ENCODE measurements at regions not wholly inside any gene's neighbourhood (a gene's known extent, or its start where the extent isn't known, plus 50 kb on each side); places are given as distances from the start of the nearest gene placed in this dataset.

DNA sequence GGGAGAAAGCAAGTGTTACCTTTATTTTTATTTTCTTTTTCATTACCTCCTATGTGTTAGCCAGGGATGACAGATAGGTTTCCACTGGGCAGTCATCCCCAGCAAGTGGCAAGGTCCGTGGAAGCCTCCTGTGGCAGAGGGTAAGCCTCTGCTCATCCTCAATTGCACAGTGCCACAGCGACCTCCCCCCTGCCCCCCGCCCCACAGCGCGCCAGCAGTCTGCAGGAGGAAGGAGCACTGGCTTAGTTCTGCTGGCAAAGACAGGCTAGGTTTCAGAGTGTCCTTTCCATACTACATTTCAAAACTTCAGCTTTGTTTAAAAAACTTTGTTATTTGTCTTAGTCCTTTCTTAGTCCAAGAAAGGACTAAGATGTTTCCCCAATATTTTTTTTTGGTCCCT, 194.7 kb downstream of the EXOC5 start:
- no peak overlapping the region for H3K4me3 ChIP-seq
- DNase-seq = no peak

DNA sequence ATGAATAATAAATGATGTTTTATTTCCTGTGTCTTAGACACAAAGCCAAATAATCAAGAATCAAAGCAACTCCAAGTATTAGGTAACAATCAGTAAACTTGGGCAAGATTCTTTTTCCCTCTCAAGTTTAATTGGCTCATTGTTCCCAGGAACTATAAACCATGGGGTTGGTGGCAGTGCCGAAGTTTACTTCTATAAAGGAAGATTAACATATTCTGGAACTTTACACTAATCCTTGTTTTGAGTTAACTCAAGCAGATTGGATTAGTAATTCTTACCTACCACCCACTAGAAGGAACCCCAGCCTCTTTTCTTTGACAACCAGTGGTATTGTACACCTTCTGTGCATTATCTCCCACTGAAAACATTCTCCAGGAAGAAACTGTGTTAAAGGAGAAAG, 197.1 kb downstream of the EXOC5 start:
- Histone ChIP-seq H3K9me3 (no peaks in the 10 kb centered on the region), H3K4me1 (no peaks in the 10 kb centered on the region), H3K27ac (no peak overlapping the region), H3K4me3 (no peak overlapping the region), H3K36me3 (no peaks in the 10 kb centered on the region), H3K27me3 (replicated peaks in 1 of 7) (peaks cover 0 to 30% (median 7%) of the 10 kb centered on the region in 7 donors)
- WGBS, 5 donors = 70 to 88% (median 82%) methylated on average over 1 of the region's 1 CpG
- TF ChIP-seq, protein P1, sequence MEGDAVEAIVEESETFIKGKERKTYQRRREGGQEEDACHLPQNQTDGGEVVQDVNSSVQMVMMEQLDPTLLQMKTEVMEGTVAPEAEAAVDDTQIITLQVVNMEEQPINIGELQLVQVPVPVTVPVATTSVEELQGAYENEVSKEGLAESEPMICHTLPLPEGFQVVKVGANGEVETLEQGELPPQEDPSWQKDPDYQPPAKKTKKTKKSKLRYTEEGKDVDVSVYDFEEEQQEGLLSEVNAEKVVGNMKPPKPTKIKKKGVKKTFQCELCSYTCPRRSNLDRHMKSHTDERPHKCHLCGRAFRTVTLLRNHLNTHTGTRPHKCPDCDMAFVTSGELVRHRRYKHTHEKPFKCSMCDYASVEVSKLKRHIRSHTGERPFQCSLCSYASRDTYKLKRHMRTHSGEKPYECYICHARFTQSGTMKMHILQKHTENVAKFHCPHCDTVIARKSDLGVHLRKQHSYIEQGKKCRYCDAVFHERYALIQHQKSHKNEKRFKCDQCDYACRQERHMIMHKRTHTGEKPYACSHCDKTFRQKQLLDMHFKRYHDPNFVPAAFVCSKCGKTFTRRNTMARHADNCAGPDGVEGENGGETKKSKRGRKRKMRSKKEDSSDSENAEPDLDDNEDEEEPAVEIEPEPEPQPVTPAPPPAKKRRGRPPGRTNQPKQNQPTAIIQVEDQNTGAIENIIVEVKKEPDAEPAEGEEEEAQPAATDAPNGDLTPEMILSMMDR (IDR thresholded peaks at IDR 0.05 in 8 of 11, conservative IDR thresholded peaks at IDR 0.05 in 3 of 11) = no peak
- TF ChIP-seq POLR2AphosphoS5 (IDR thresholded peaks at IDR 0.05) (no peak), POLR2A (IDR thresholded peaks at IDR 0.05) (no peak)
- intact Hi-C loops (cut with DNase I; ENCODE audit: low total_unique reads) = no loop called here
- no peak for DNase-seq

More for the DNA sequence above, 194.7 kb downstream of the EXOC5 start:
- no peaks in the 10 kb centered on the region for H3K36me3 ChIP-seq
- H3K27ac ChIP-seq = no peak overlapping the region
- intact Hi-C loops (cut with DNase I; ENCODE audit: low total_unique reads) = no loop called here
- TF ChIP-seq POLR2AphosphoS5 (IDR thresholded peaks at IDR 0.05) = no peak
- TF ChIP-seq POLR2A (IDR thresholded peaks at IDR 0.05) = no peak
- TF ChIP-seq, protein P1 (IDR thresholded peaks at IDR 0.05 in 8 of 11, conservative IDR thresholded peaks at IDR 0.05 in 3 of 11) = no peak
- no peaks in the 10 kb centered on the region for H3K4me1 ChIP-seq
- WGBS, 5 donors = 58 to 71% (median 62%) methylated on average over 5 of the region's 5 CpGs
- H3K27me3 ChIP-seq (replicated peaks in 1 of 7) = peaks cover 0 to 7% (median 0%) of the 10 kb centered on the region in 7 donors
- H3K9me3 ChIP-seq = no peaks in the 10 kb centered on the region

DNA sequence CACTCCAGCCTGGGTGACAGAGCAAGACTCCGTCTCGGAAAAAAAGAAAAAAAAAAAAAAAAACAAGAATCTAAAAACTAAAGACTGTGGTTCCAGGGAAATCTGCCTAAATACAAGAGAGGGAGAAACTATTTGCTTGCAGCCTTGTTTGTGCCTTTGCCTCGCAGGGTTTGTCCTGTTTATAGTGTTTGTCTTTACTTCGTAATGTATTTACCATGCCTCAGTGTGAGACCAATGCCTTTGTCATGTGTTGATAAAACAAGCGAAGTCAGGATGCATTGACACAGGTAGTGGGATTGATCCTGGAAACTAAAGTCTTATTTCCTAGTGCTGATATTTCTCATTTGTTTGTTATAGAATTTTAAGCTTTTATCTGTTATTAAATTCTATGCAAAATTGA, 199.0 kb downstream of the EXOC5 start:
- 79 to 83% (median 82%) methylated on average over 5 of the region's 5 CpGs for WGBS, 5 donors
- Histone ChIP-seq H3K36me3 (no peaks in the 10 kb centered on the region), H3K4me1 (no peaks in the 10 kb centered on the region), H3K27me3 (replicated peaks in 1 of 7) (peaks cover 0 to 32% (median 9%) of the 10 kb centered on the region in 7 donors), H3K9me3 (no peaks in the 10 kb centered on the region), H3K27ac (no peak overlapping the region), H3K4me3 (no peak overlapping the region)
- no peak for DNase-seq
- intact Hi-C loops (cut with DNase I; ENCODE audit: low total_unique reads) = no loop called here
- TF ChIP-seq, protein P1 (IDR thresholded peaks at IDR 0.05 in 8 of 11, conservative IDR thresholded peaks at IDR 0.05 in 3 of 11) = no peak
- TF ChIP-seq POLR2AphosphoS5 (IDR thresholded peaks at IDR 0.05) = no peak
- no peak for TF ChIP-seq POLR2A (IDR thresholded peaks at IDR 0.05)

DNA sequence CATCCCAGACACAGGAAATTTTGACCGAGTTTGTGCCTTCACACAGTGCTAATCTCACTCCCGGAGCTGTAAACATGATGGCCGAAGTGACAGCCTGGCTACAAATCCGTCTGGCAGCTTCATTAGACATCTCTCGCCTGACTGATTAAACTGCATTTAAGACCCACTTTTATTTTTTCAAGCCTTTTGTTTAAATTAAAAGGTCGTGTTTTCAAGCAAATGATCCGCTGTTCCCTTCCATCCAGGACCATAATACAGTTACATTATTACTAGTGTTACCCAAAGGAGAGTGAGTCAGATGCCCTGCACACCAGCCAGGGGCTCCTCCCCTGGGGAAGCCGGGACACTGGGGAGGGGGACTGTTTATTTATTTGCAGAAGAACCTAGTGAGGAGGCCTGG, 200.2 kb downstream of the EXOC5 start:
- no peaks in the 10 kb centered on the region for H3K9me3 ChIP-seq
- WGBS, 5 donors = 20 to 29% (median 23%) methylated on average over 8 of the region's 8 CpGs
- no peak overlapping the region for H3K4me3 ChIP-seq
- intact Hi-C loops (cut with DNase I; ENCODE audit: low total_unique reads) = no loop called here
- H3K4me1 ChIP-seq = no peaks in the 10 kb centered on the region
- no peak for DNase-seq
- H3K27me3 ChIP-seq (replicated peaks in 1 of 7) = peaks cover 0 to 32% (median 9%) of the 10 kb centered on the region in 7 donors
- no peak for TF ChIP-seq POLR2A (IDR thresholded peaks at IDR 0.05)
- no peaks in the 10 kb centered on the region for H3K36me3 ChIP-seq
- H3K27ac ChIP-seq = no peak overlapping the region

Data from spleen (tissue), 11 donors.